Activated B cell treated with CpG ODN at 0.5 μM for 24 hours (primary cell): ENCODE measurements at regions not wholly inside any gene's neighbourhood (a gene's known extent, or its start where the extent isn't known, plus 50 kb on each side); places are given as distances from the start of the nearest gene placed in this dataset.

Experiments used
- ATAC-seq: fragments of 200-7000 bp; cut with Tn5 transposase; one replicate; pipeline ENCODE4 v1.10.0; 2021; ENCODE audit warnings: low read depth, mild to moderate bottlenecking, moderate library complexity
- CTCF ChIA-PET: fragments of 350-600 bp; sonication (Branson Sonifier 250); formaldehyde crosslinking; loops from one replicate; lab custom pipeline; 2021; ENCODE audit warnings: antibody characterized with exemption; lab: Charles Lee
- POLR2A ChIA-PET: fragments of 350-600 bp; sonication (Branson Sonifier 250); formaldehyde crosslinking; loops from one replicate; lab custom pipeline; 2021; ENCODE audit warnings: antibody characterized with exemption; lab: Charles Lee
- DNase-seq: peaks from one replicate; pipeline ENCODE4 v3.0.0; 2022
- H3K27ac Mint-ChIP-seq: one replicate; pipeline ENCODE4 v1.8.0; 2020; ENCODE audit warnings: mixed read lengths
- H3K27me3 Mint-ChIP-seq: one replicate; pipeline ENCODE4 v1.8.0; 2021; ENCODE audit warnings: mixed read lengths
- H3K36me3 Mint-ChIP-seq: one replicate; pipeline ENCODE4 v1.8.0; 2021; ENCODE audit warnings: low read depth, mixed read lengths
- H3K4me1 Mint-ChIP-seq: one replicate; pipeline ENCODE4 v1.8.0; 2021; ENCODE audit warnings: mixed read lengths
- H3K4me3 Mint-ChIP-seq: one replicate; pipeline ENCODE4 v1.8.0; 2020; ENCODE audit warnings: mild to moderate bottlenecking, mixed read lengths
- H3K9me3 Mint-ChIP-seq: one replicate; pipeline ENCODE4 v1.8.0; 2020; ENCODE audit warnings: mixed read lengths
- intact Hi-C: fragments of 100-400 bp; cut with micrococcal nuclease; formaldehyde crosslinking; loops from one replicate; pipeline ENCODE4 v1.15.1; 2024
- TF ChIP-seq, protein P1 (sequence below): fragments of 200-600 bp; IDR thresholded peaks from one replicate; pipeline ENCODE4 v1.8.0; 2022; ENCODE audit warnings: antibody characterized with exemption, mild to moderate bottlenecking

DNA sequence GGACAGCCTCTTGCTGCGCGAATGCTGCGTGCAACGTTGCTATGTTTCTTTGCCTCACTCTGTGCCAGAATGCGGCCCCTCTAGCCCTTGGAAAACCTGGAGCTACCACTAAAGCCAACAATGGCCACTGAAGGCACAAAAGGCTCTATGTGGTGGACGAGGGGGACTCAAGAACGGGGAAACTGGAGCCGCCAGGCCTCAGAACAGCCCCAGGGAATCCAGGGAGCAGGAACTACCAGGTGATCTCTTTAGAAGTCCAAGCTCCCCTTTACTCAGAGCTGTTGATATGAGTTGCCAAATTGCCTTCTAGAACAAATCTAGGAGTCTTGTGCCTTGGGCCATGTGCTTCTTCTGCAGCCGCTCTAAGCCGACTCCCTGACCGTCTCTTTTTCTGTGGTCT is 113.8 kb upstream of the ERRFI1 start:
- ChIA-PET POLR2A (no interaction called here), CTCF (no interaction called here)
- ATAC-seq (no peak), DNase-seq (no peak)
- no peaks in the 10 kb centered on the region for H3K4me1 Mint-ChIP-seq
- H3K27me3 Mint-ChIP-seq, result peaks cover 17% of the 10 kb centered on the region
- TF ChIP-seq, protein P1, sequence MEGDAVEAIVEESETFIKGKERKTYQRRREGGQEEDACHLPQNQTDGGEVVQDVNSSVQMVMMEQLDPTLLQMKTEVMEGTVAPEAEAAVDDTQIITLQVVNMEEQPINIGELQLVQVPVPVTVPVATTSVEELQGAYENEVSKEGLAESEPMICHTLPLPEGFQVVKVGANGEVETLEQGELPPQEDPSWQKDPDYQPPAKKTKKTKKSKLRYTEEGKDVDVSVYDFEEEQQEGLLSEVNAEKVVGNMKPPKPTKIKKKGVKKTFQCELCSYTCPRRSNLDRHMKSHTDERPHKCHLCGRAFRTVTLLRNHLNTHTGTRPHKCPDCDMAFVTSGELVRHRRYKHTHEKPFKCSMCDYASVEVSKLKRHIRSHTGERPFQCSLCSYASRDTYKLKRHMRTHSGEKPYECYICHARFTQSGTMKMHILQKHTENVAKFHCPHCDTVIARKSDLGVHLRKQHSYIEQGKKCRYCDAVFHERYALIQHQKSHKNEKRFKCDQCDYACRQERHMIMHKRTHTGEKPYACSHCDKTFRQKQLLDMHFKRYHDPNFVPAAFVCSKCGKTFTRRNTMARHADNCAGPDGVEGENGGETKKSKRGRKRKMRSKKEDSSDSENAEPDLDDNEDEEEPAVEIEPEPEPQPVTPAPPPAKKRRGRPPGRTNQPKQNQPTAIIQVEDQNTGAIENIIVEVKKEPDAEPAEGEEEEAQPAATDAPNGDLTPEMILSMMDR, result no peak
- H3K9me3 Mint-ChIP-seq, result no peaks in the 10 kb centered on the region
- intact Hi-C loops, result no loop called here
- no peak overlapping the region for H3K4me3 Mint-ChIP-seq
- no peaks in the 10 kb centered on the region for H3K36me3 Mint-ChIP-seq
- H3K27ac Mint-ChIP-seq, result no peak overlapping the region

DNA sequence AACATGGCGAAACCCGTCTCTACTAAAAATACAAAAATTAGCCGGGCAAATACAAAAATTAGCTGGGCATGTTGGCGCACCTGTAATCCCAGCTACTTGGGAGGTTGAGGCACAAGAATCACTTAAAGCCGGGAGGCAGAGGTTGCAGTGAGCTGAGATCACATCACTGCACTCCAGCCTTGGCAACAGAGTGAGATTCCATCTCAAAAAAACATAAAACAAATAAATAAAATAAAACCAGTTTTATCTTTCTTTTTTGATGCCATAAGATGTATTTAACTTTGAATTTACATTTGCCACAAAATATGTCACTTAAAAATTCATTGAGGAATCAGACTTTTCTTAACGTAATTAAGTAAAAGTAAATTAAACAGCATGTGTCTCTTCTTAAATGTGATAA is 113.3 kb upstream of the ERRFI1 start:
- no peaks in the 10 kb centered on the region for H3K9me3 Mint-ChIP-seq
- H3K27ac Mint-ChIP-seq, result no peak overlapping the region
- intact Hi-C loops, result no loop called here
- no peak overlapping the region for H3K4me3 Mint-ChIP-seq
- no peaks in the 10 kb centered on the region for H3K36me3 Mint-ChIP-seq
- TF ChIP-seq, protein P1, result no peak
- CTCF ChIA-PET, result no interaction called here
- no peak for DNase-seq
- peaks cover 22% of the 10 kb centered on the region for H3K27me3 Mint-ChIP-seq
- no peak for ATAC-seq
- POLR2A ChIA-PET, result no interaction called here
- no peaks in the 10 kb centered on the region for H3K4me1 Mint-ChIP-seq

DNA sequence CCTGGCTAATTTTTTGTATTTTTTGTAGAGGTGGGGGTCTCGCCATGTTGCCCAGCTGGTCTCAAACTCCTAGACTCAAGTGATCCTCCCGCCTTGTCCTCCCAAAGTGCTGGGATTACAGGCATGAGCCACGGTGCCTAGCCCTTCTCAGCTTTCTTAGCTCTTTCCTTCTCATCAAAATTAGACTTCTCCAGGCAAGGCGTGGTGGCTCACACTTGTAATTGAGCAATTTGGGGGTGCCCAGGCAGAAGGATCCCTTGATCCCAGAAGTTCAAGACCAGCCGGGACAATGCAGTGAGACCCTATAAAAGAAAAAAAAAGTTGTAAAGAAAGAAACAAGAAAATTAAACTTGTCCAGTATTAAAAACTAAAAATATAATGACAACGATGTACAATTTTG is 112.6 kb upstream of the ERRFI1 start:
- no peaks in the 10 kb centered on the region for H3K9me3 Mint-ChIP-seq
- no peaks in the 10 kb centered on the region for H3K4me1 Mint-ChIP-seq
- H3K27me3 Mint-ChIP-seq, result peaks cover 21% of the 10 kb centered on the region
- intact Hi-C loops, result no loop called here
- H3K4me3 Mint-ChIP-seq, result no peak overlapping the region
- DNase-seq (no peak), ATAC-seq (no peak)
- H3K36me3 Mint-ChIP-seq, result no peaks in the 10 kb centered on the region
- TF ChIP-seq, protein P1, result no peak
- ChIA-PET POLR2A (no interaction called here), CTCF (no interaction called here)
- H3K27ac Mint-ChIP-seq, result no peak overlapping the region

DNA sequence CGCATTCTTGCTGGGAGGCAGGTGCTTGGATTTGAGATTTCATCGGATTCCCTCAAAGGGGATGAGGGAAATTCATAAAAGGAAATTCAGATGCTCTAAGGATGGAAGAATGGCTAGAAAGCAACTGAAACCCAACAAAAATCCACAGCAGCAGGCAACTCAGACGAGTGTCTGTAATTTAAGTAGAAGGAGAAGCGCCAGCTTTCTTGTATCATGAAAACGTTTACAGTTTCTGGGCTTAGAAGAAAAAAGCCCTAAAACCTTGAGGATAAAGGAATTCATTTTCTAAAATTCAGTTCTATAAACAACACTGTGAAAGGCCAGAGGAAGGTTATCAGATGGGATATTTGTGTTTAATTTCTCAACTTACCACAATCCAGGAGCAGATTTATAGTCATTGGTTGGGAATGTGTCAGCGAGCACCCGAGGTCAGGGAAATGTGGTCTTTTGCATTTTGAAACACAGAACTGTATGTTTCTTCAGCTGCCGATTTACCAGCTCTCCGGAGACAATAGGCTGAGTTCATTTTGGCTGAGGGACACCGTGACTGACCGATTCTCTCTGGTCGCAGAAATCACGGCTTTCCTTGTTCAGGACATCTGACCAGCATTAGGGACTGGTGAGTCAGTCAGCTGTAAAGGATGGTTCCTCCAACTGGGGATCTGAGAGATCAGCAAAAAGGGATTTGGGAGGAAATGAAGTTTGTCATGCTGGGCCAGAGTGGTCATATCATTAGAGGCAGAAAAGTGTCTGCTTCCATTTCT is 111.6 kb upstream of the ERRFI1 start:
- Mint-ChIP-seq H3K27me3 (peaks cover 25% of the 10 kb centered on the region), H3K4me1 (no peaks in the 10 kb centered on the region), H3K9me3 (no peaks in the 10 kb centered on the region), H3K36me3 (no peaks in the 10 kb centered on the region), H3K4me3 (no peak overlapping the region), H3K27ac (no peak overlapping the region)
- TF ChIP-seq, protein P1, result no peak
- ChIA-PET CTCF (no interaction called here), POLR2A (no interaction called here)
- ATAC-seq (no peak), DNase-seq (no peak)
- intact Hi-C loops, result no loop called here

DNA sequence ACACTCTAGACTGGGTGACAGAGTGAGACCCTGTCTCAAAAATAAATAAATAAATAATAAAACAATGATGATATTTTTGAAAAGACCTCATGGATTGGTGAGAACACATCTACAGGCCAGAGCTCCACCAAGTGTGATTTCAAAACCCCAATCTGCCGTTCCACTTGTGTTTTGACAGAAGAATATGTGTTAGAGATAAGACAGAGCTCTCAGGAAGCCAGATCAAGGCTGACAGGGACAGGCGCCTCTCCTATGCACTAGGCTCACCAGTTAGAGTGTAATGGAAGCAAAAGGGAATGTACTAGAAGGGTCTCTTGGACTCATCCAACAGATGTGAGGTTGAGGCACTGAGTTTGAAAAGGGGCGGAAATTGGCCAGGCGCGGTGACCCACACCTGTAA is 110.7 kb upstream of the ERRFI1 start:
- no peak overlapping the region for H3K4me3 Mint-ChIP-seq
- H3K9me3 Mint-ChIP-seq, result no peaks in the 10 kb centered on the region
- ChIA-PET CTCF (no interaction called here), POLR2A (no interaction called here)
- intact Hi-C loops, result no loop called here
- peaks cover 28% of the 10 kb centered on the region for H3K27me3 Mint-ChIP-seq
- TF ChIP-seq, protein P1, result no peak
- no peaks in the 10 kb centered on the region for H3K36me3 Mint-ChIP-seq
- DNase-seq, result no peak
- no peak overlapping the region for H3K27ac Mint-ChIP-seq
- no peak for ATAC-seq
- no peaks in the 10 kb centered on the region for H3K4me1 Mint-ChIP-seq
